DMS53 treated with DMSO at 0.1 percent for 48 hours (cell line): ENCODE measurements at regions not wholly inside any gene's neighbourhood (a gene's known extent, or its start where the extent isn't known, plus 50 kb on each side); places are given as distances from the start of the nearest gene placed in this dataset.
A peak's percentile ranks its signal among the peaks of the same experiment; 100 is the strongest.
"Not testable (repeated sequence)": the region's sequence is repeated elsewhere in the genome, so short reads cannot be mapped to it uniquely, and the experiment has no call there.

ENCODE experiments used
- DNase-seq: peaks from one replicate; lab custom pipeline; 2025; ENCODE audit not compliant: unreplicated experiment; lab: John Stamatoyannopoulos, UW

- DNase-seq = peak; percentile 16
Measured at GRCh38 chr13:91017669-91018053, 329.8 kb upstream of the MIR17HG start.

GRCh38 chr13:91020461-91021034, 326.9 kb upstream of the MIR17HG start:
- DNase-seq = no peak

DNA sequence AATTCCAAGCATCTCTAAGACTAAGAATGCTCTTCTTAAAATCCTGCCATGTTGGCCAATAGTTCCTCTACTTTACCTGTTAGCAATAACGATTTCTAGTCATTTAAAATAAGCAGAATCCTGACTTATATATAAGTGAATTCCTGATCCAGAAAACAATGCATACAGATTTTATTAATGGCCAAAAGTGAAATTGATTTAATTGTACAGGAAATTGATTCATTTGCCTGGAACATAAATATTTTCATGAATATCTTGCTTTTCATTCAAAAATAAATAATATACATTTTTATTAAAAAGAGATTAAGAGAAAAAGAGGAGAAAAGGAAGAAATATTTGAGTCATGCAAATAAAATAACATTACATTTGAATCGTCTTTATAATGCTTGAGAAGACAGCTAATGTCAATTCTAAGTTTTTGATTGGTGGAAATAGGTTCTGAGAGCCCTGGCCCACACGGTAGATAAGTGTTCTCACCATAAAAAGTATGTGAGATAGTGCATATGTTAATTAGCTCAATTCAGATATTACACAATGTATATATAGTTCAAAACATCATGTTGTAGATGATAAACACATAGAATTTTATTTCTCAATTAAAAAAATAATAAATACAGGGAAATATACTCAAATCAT, 323.2 kb upstream of the MIR17HG start:
- DNase-seq = no peak

GRCh38 chr13:91025442-91025841, 322.0 kb upstream of the MIR17HG start:
- no peak for DNase-seq

- no peak for DNase-seq
Measured at GRCh38 chr13:91031508-91031907, 316.0 kb upstream of the MIR17HG start.

- no peak for DNase-seq
Measured at GRCh38 chr13:91032104-91032503, 315.4 kb upstream of the MIR17HG start.

DNA sequence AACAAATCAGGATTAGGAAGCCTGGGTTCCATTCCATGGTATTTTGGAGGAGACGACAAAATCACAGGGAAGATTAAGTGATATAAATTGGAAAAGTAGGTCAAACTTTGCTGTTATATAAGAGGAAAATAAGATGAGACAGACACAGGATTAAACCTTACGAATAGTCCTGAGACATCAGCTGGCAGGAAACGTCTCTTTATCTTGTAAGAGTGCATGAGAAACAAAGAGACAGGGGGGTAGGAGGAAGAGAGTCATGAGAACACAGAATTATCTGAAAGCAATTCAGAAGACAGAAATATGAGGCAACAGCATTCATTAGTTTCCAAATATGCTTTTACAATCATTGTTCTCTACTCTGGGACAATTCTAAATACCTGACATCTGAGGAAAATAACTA, 310.6 kb upstream of the MIR17HG start:
- DNase-seq = no peak

DNA sequence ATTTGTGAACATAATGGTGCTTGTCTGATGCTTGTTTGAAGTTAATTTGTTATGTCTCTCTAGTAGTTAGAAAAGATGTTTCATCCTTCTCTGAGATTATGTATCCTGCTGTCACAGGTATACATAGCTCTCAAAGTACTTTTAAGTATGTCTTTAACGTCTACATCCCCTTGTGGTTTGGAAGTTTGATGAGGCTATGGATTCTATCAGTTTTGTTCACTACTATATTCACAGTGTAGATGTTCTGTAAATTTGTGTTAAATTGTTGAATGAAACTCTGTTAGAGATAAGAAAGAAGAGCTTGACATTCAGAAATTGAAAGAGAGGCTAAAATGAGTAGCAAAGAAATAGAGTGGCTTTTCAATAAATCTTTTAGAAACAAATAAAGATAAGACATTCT, 304.6 kb upstream of the MIR17HG start:
- no peak for DNase-seq

DNA sequence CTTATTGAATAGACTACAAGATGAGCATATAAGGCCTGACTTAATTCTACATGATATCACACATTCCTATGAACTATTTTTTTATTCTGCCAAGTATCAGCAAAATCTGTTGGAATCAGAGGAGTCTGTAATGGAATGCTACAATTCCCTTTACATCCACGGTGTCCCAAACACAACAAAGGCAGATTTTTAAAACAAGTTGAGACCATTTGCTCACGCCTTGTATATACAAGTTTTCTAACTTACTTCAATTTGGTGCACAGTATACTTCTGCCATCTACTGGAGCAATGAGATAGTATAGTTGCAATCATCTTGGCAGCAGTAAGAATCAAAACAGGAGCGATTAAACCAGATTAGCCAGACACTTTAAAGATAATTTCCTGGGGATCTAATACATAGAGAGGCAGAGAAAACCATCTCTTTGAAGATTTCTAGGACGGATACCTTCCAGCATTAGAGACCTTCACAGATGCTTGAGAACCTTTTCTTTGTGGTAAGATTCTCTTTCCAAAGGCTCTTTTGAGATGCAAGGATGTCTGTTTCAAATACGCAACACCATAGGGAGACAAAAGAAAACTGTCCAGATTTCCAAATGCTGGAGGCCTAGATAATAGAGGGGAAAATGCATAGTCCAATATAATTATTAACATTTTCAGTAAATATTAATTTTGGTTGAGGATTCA, 302.0 kb upstream of the MIR17HG start:
- DNase-seq = no peak

DNA sequence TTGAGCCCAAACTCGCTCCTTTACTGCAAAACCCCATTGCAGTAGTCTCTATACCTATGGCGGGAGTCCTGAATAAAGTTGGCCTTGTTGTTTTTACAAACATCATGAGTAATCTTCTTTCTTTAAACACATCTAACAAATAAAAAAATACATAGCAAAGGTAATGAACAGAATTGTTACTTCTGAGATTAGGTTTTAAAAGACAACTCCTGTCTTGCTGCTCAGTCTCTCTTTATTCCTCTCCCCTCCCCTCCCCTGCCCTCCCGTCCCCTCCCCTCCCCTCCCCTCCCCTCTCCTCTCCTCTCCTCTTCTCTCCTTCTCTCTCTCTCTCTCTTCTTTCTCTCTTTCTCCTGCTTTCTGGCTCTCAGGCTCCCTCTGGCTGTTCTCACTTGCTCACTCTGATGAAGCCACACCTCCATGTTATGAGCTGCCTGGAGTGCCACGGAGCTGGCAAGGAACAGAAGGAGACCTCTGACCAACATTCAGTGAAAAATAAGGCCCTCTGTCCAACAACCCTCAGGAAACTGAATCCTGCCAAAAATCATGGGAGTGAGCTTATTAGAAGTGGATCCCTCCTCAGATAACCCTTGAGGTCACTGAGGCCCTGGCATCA, 300.7 kb upstream of the MIR17HG start:
- no peak for DNase-seq

DNA sequence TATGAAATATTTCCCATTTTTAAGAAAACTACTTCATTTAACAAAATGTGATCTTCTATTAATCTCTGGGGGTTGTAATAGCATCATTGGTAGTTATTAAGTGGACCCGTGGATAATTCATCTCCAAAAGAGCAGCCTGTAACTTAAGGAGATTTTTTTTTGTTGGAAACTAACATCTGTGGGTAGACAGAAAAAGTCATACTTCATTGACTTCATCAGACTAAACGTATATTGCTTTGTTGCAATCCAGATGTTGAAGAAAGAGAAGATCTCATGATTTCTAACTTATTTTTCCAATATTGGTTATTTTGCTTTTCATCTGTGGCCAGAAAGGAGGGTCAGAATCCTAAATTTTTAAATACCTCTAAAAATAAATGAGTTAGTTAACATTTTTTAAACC, 296.5 kb upstream of the MIR17HG start:
- no peak for DNase-seq

GRCh38 chr13:91052876-91053275, 294.6 kb upstream of the MIR17HG start:
- no peak for DNase-seq

- no peak for DNase-seq
Measured at GRCh38 chr13:91053318-91054065, 294.0 kb upstream of the MIR17HG start.

- no peak for DNase-seq
Measured at GRCh38 chr13:91054902-91055301, 292.6 kb upstream of the MIR17HG start.

GRCh38 chr13:91056746-91057145, 290.7 kb upstream of the MIR17HG start:
- DNase-seq = no peak

DNA sequence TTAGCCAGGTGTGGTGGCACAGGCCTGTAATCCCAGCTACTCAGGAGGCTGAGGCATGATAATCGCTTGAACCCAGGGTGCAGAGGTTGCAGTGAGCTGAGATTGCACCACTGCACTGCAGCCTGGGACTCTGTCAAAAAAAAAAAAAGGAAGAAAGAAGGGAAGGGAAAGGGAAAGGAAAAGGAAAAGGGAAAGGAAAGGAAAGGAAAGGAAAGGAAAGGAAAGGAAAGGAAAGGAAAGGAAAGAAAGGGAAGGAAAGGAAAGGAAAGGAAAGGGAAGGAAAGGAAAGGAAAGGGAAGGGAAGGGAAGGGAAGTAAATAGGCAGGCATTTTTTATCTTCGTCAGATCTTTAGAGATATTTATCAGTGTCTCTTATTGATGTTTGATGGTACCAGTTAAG, 290.0 kb upstream of the MIR17HG start:
- not testable (repeated sequence) for DNase-seq

DNA sequence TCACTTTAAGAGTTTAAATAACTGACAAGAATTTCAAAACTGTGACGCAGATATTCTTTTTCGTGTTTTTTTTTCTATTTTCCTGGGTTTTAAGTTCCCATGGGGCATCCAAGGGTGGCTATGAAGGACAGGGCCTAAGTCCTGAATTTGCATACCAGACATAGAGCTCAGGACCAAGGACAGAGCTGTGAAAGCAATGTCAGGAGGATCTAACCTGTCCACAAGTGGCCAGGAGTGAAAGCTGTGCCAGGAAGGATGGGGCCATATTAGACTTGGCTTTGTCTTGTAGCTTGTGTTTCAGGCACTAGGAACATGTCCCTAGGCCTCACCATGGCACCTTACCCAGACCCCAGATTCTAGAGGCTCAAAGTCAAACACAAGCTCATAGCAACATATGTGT, 289.4 kb upstream of the MIR17HG start:
- DNase-seq = no peak

- no peak for DNase-seq
Measured at GRCh38 chr13:91058919-91059318, 288.6 kb upstream of the MIR17HG start.

- DNase-seq = no peak
Measured at GRCh38 chr13:91066745-91067144, 280.7 kb upstream of the MIR17HG start.

GRCh38 chr13:91072486-91072885, 275.0 kb upstream of the MIR17HG start:
- no peak for DNase-seq

GRCh38 chr13:91074091-91074490, 273.4 kb upstream of the MIR17HG start:
- no peak for DNase-seq
